ENCODE measurements at regions not wholly inside any gene's neighbourhood (a gene's known extent, or its start where the extent isn't known, plus 50 kb on each side); places are given as distances from the start of the nearest gene placed in this dataset.

GRCh38 chr4:23120374-23120773 lies 427.6 kb downstream of the GBA3 start:
- no peaks in the 10 kb centered on the region for H3K4me1 ChIP-seq (ENCODE audit: control insufficient read depth in 2 of 3, insufficient read depth in 2 of 3, low read depth in 1 of 3, low read length in 3 of 3)
- TF ChIP-seq CTCF (IDR thresholded peaks at IDR 0.05; ENCODE audit: borderline replicate concordance, extremely low read depth, insufficient read depth), result no peak
- no peak overlapping the region for H3K27ac ChIP-seq (ENCODE audit: low read depth in 2 of 2, low read length in 2 of 2)
- H3K27me3 ChIP-seq (ENCODE audit: control insufficient read depth, insufficient read depth, low read length), result no peaks in the 10 kb centered on the region
- no peak overlapping the region for H3K4me3 ChIP-seq (ENCODE audit: low read length in 3 of 3)
- intact Hi-C loops (cut with DNase I), result no loop called here
- no peaks in the 10 kb centered on the region for H3K36me3 ChIP-seq (ENCODE audit: control insufficient read depth in 2 of 3, insufficient read depth in 3 of 3, low read length in 3 of 3)
- FAIRE-seq (no peak), DNase-seq (no peak)
- H3K9ac ChIP-seq (ENCODE audit: low read length in 3 of 3), result no peak overlapping the region
- no peaks in the 10 kb centered on the region for H3K9me3 ChIP-seq (ENCODE audit: control insufficient read depth in 2 of 3, insufficient read depth in 1 of 3, low read length in 3 of 3)

GRCh38 chr4:23117826-23118225 lies 425.1 kb downstream of the GBA3 start:
- Histone ChIP-seq H3K4me3 (ENCODE audit: low read length in 3 of 3) (no peak overlapping the region), H3K9me3 (ENCODE audit: control insufficient read depth in 2 of 3, insufficient read depth in 1 of 3, low read length in 3 of 3) (no peaks in the 10 kb centered on the region)

GRCh38 chr4:23114538-23114937 lies 421.8 kb downstream of the GBA3 start:
- H3K36me3 ChIP-seq (ENCODE audit: control insufficient read depth in 2 of 3, insufficient read depth in 3 of 3, low read length in 3 of 3), result no peaks in the 10 kb centered on the region

More at GRCh38 chr4:23117826-23118225, 425.1 kb downstream of the GBA3 start:
- TF ChIP-seq CTCF (IDR thresholded peaks at IDR 0.05; ENCODE audit: borderline replicate concordance, extremely low read depth, insufficient read depth), result no peak
- no peak for DNase-seq
- intact Hi-C loops (cut with DNase I), result no loop called here
- no peak overlapping the region for H3K27ac ChIP-seq (ENCODE audit: low read depth in 2 of 2, low read length in 2 of 2)
- H3K27me3 ChIP-seq (ENCODE audit: control insufficient read depth, insufficient read depth, low read length), result no peaks in the 10 kb centered on the region
- no peaks in the 10 kb centered on the region for H3K36me3 ChIP-seq (ENCODE audit: control insufficient read depth in 2 of 3, insufficient read depth in 3 of 3, low read length in 3 of 3)
- no peaks in the 10 kb centered on the region for H3K4me1 ChIP-seq (ENCODE audit: control insufficient read depth in 2 of 3, insufficient read depth in 2 of 3, low read depth in 1 of 3, low read length in 3 of 3)
- H3K9ac ChIP-seq (ENCODE audit: low read length in 3 of 3), result no peak overlapping the region
- no peak for FAIRE-seq

More at GRCh38 chr4:23114538-23114937, 421.8 kb downstream of the GBA3 start:
- intact Hi-C loops (cut with DNase I), result no loop called here
- H3K4me3 ChIP-seq (ENCODE audit: low read length in 3 of 3), result no peak overlapping the region
- no peak for DNase-seq
- FAIRE-seq, result no peak
- no peak for TF ChIP-seq CTCF (IDR thresholded peaks at IDR 0.05; ENCODE audit: borderline replicate concordance, extremely low read depth, insufficient read depth)
- H3K27me3 ChIP-seq (ENCODE audit: control insufficient read depth, insufficient read depth, low read length), result no peaks in the 10 kb centered on the region
- no peak overlapping the region for H3K27ac ChIP-seq (ENCODE audit: low read depth in 2 of 2, low read length in 2 of 2)
- no peak overlapping the region for H3K9ac ChIP-seq (ENCODE audit: low read length in 3 of 3)
- no peaks in the 10 kb centered on the region for H3K4me1 ChIP-seq (ENCODE audit: control insufficient read depth in 2 of 3, insufficient read depth in 2 of 3, low read depth in 1 of 3, low read length in 3 of 3)
- no peaks in the 10 kb centered on the region for H3K9me3 ChIP-seq (ENCODE audit: control insufficient read depth in 2 of 3, insufficient read depth in 1 of 3, low read length in 3 of 3)
